GM06990 (cell line): ENCODE measurements at regions not wholly inside any gene's neighbourhood (a gene's known extent, or its start where the extent isn't known, plus 50 kb on each side); places are given as distances from the start of the nearest gene placed in this dataset.

ENCODE experiments used
- DNase-seq: peaks from one replicate; pipeline ENCODE4 v3.0.0-alpha.2; 2011; ENCODE audit not compliant: insufficient read length; ENCODE audit errors: extremely low read depth
- H3K27me3 ChIP-seq: replicated peaks from 2 replicates; pipeline ENCODE4 v1.6.0; 2011; ENCODE audit warnings: low read length; ENCODE audit not compliant: control insufficient read depth, insufficient read depth
- H3K36me3 ChIP-seq: 2 replicates; pipeline ENCODE4 v1.5.1; 2011; ENCODE audit warnings: low read length; ENCODE audit not compliant: control insufficient read depth, insufficient read depth
- H3K4me3 ChIP-seq: replicated peaks from 2 replicates; pipeline ENCODE4 v1.5.1; 2011; ENCODE audit warnings: low read depth, mild to moderate bottlenecking, control low read depth, low read length
- CTCF ChIP-seq: IDR thresholded peaks from 2 replicates; pipeline ENCODE4 v1.5.1; 2011; ENCODE audit warnings: low read length, control low read depth, mild to moderate bottlenecking, inconsistent platforms; ENCODE audit not compliant: insufficient read depth, poor library complexity, severe bottlenecking

- Histone ChIP-seq H3K36me3 (no peaks in the 10 kb centered on the region), H3K4me3 (no peak overlapping the region), H3K27me3 (no peaks in the 10 kb centered on the region)
- TF ChIP-seq CTCF: no peak
- no peak for DNase-seq
These were observed 630.1 kb downstream of the IRX1 start for GRCh38 chr5:4225741-4226140.

- no peak for DNase-seq
- no peak for TF ChIP-seq CTCF
- Histone ChIP-seq H3K4me3 (no peak overlapping the region), H3K27me3 (no peaks in the 10 kb centered on the region), H3K36me3 (no peaks in the 10 kb centered on the region)
These were observed 630.9 kb downstream of the IRX1 start for GRCh38 chr5:4226565-4226964.

GRCh38 chr5:4228708-4229107, 633.1 kb downstream of the IRX1 start:
- H3K27me3 ChIP-seq: no peaks in the 10 kb centered on the region
- no peaks in the 10 kb centered on the region for H3K36me3 ChIP-seq
- TF ChIP-seq CTCF: no peak
- no peak for DNase-seq
- no peak overlapping the region for H3K4me3 ChIP-seq

- Histone ChIP-seq H3K36me3 (no peaks in the 10 kb centered on the region), H3K4me3 (no peak overlapping the region), H3K27me3 (no peaks in the 10 kb centered on the region)
- TF ChIP-seq CTCF: no peak
- no peak for DNase-seq
These were observed 634.0 kb downstream of the IRX1 start for GRCh38 chr5:4229414-4230292.

- Histone ChIP-seq H3K27me3 (no peaks in the 10 kb centered on the region), H3K36me3 (no peaks in the 10 kb centered on the region), H3K4me3 (no peak overlapping the region)
- no peak for DNase-seq
- TF ChIP-seq CTCF: no peak
These were observed 634.8 kb downstream of the IRX1 start for GRCh38 chr5:4230471-4230785.
